ENCODE measurements at regions not wholly inside any gene's neighbourhood (a gene's known extent, or its start where the extent isn't known, plus 50 kb on each side); places are given as distances from the start of the nearest gene placed in this dataset.
A peak's percentile ranks its signal among the peaks of the same experiment; 100 is the strongest.

DNA sequence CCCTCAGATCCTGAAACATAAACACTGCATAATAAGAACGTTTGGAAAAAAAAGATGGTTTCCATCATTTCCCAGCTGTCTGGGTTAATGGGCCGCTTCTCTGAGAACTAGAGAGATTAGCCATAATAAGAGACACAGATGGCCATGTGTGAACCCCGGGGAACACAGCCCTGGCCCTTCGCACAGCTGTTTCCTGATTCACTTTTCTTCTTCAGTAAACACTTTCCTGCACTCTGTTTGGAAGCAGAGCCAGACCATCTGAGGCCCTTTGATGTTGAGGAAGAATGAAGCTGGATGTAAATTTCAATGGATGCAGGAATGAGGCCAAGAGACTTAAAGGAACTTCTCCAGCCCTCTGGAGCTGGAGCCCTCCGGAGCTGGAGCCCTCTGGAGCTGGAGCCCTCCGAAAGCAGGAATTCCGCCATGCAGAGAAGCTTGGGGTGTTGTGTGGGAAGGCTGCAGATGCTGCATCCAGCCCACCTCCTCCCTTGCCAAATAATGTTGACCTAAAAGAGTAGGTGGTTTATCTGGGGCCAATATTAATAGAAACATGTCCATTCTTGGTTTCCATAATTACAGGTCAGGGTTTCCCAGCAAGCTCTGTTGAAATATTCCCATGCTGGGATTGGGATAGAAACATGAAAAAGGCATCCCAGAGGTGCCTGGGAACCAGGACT is 218.9 kb downstream of the NXNL2 start:
- no peaks in the 10 kb centered on the region for H3K27me3 ChIP-seq (ENCODE audit: control insufficient read depth, insufficient read depth, low read length)
- TF ChIP-seq, protein P1, sequence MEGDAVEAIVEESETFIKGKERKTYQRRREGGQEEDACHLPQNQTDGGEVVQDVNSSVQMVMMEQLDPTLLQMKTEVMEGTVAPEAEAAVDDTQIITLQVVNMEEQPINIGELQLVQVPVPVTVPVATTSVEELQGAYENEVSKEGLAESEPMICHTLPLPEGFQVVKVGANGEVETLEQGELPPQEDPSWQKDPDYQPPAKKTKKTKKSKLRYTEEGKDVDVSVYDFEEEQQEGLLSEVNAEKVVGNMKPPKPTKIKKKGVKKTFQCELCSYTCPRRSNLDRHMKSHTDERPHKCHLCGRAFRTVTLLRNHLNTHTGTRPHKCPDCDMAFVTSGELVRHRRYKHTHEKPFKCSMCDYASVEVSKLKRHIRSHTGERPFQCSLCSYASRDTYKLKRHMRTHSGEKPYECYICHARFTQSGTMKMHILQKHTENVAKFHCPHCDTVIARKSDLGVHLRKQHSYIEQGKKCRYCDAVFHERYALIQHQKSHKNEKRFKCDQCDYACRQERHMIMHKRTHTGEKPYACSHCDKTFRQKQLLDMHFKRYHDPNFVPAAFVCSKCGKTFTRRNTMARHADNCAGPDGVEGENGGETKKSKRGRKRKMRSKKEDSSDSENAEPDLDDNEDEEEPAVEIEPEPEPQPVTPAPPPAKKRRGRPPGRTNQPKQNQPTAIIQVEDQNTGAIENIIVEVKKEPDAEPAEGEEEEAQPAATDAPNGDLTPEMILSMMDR (IDR thresholded peaks at IDR 0.05; ENCODE audit: borderline replicate concordance, extremely low read depth, insufficient read depth): no peak
- FAIRE-seq (no peak), DNase-seq (peak in 4 of 5 donors; percentile 37 to 91 (median 60))
- H3K9ac ChIP-seq (ENCODE audit: low read length in 3 of 3): no peak overlapping the region
- intact Hi-C loops (cut with DNase I): no loop called here
- H3K27ac ChIP-seq (ENCODE audit: low read depth in 2 of 2, low read length in 2 of 2): no peak overlapping the region
- H3K4me1 ChIP-seq (ENCODE audit: control insufficient read depth in 2 of 3, insufficient read depth in 2 of 3, low read depth in 1 of 3, low read length in 3 of 3): no peaks in the 10 kb centered on the region
- no peak overlapping the region for H3K4me3 ChIP-seq (ENCODE audit: low read length in 3 of 3)
- no peaks in the 10 kb centered on the region for H3K9me3 ChIP-seq (ENCODE audit: control insufficient read depth in 2 of 3, insufficient read depth in 1 of 3, low read length in 3 of 3)
- no peaks in the 10 kb centered on the region for H3K36me3 ChIP-seq (ENCODE audit: control insufficient read depth in 2 of 3, insufficient read depth in 3 of 3, low read length in 3 of 3)

GRCh38 chr9:88754452-88754851 is 219.5 kb downstream of the NXNL2 start:
- H3K27ac ChIP-seq (ENCODE audit: low read depth in 2 of 2, low read length in 2 of 2): no peak overlapping the region

DNA sequence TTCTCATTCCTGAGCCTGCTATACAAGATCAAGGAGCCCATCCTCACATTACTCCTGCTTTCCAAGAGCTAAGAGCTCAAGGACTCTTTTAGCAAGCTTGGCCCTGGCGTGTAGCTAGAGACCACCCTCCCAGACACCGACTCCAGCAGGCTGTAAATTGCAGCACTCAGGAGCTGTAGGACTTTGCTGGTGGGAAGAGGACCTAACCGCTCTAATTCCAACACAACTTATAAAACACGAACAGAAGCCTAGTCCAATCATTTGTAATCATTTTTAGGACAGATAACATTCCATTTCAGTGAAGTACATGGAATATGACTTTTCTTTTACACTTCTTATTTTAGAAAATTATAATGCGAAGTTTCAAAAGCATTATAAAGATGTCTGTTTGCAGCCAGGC is 219.9 kb downstream of the NXNL2 start:
- TF ChIP-seq, protein P1 (IDR thresholded peaks at IDR 0.05; ENCODE audit: borderline replicate concordance, extremely low read depth, insufficient read depth): no peak

More at GRCh38 chr9:88754452-88754851, 219.5 kb downstream of the NXNL2 start:
- H3K27me3 ChIP-seq (ENCODE audit: control insufficient read depth, insufficient read depth, low read length): no peaks in the 10 kb centered on the region
- H3K4me3 ChIP-seq (ENCODE audit: low read length in 3 of 3): no peak overlapping the region
- intact Hi-C loops (cut with DNase I): no loop called here
- TF ChIP-seq, protein P1 (IDR thresholded peaks at IDR 0.05; ENCODE audit: borderline replicate concordance, extremely low read depth, insufficient read depth): no peak
- no peaks in the 10 kb centered on the region for H3K9me3 ChIP-seq (ENCODE audit: control insufficient read depth in 2 of 3, insufficient read depth in 1 of 3, low read length in 3 of 3)
- no peaks in the 10 kb centered on the region for H3K4me1 ChIP-seq (ENCODE audit: control insufficient read depth in 2 of 3, insufficient read depth in 2 of 3, low read depth in 1 of 3, low read length in 3 of 3)
- H3K36me3 ChIP-seq (ENCODE audit: control insufficient read depth in 2 of 3, insufficient read depth in 3 of 3, low read length in 3 of 3): no peaks in the 10 kb centered on the region
- DNase-seq: peak in 1 of 5 donors; percentile 45
- no peak for FAIRE-seq
- H3K9ac ChIP-seq (ENCODE audit: low read length in 3 of 3): no peak overlapping the region

More for the DNA sequence above, 219.9 kb downstream of the NXNL2 start:
- no peak for FAIRE-seq
- H3K27ac ChIP-seq (ENCODE audit: low read depth in 2 of 2, low read length in 2 of 2): no peak overlapping the region
- H3K4me3 ChIP-seq (ENCODE audit: low read length in 3 of 3): no peak overlapping the region
- H3K4me1 ChIP-seq (ENCODE audit: control insufficient read depth in 2 of 3, insufficient read depth in 2 of 3, low read depth in 1 of 3, low read length in 3 of 3): no peaks in the 10 kb centered on the region
- intact Hi-C loops (cut with DNase I): no loop called here
- no peaks in the 10 kb centered on the region for H3K36me3 ChIP-seq (ENCODE audit: control insufficient read depth in 2 of 3, insufficient read depth in 3 of 3, low read length in 3 of 3)
- no peak overlapping the region for H3K9ac ChIP-seq (ENCODE audit: low read length in 3 of 3)
- no peak for DNase-seq
- no peaks in the 10 kb centered on the region for H3K9me3 ChIP-seq (ENCODE audit: control insufficient read depth in 2 of 3, insufficient read depth in 1 of 3, low read length in 3 of 3)
- H3K27me3 ChIP-seq (ENCODE audit: control insufficient read depth, insufficient read depth, low read length): no peaks in the 10 kb centered on the region
